ENCODE measurements at regions not wholly inside any gene's neighbourhood (a gene's known extent, or its start where the extent isn't known, plus 50 kb on each side); places are given as distances from the start of the nearest gene placed in this dataset.

DNA sequence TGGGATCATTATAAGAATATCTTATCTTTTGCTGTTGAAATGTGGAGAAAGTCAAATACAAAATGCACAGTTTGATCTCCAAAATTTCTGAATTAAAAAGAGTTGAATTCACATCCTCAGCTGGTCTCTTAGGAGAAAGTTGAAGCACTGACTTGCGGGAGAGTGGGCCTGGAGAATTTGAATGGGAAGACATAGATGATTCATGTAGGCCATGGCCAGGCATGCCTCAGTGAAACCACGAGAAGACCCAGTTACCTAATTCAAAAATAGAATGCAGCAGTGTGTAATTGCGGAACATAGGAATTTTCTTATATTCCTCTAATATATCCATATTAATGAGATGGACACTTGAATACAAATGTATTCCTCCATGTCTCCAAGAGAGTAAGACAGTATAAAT, 53.0 kb upstream of the DTNBP1 start:
- H3K9me3 ChIP-seq, result no peaks in the 10 kb centered on the region
- 55% methylated on average over 3 of the region's 3 CpGs for WGBS (ENCODE audit: low lambda C conversion rate)
- CTCF ChIA-PET, result interaction anchor here (1.4 kb wide), 1 partner anchor 16 kb away, joined by 3 read pairs; no protein-coding TSS in a partner anchor

More for the DNA sequence above, 53.0 kb upstream of the DTNBP1 start:
- H2AFZ ChIP-seq (ENCODE audit: low read depth), result no peak overlapping the region
- no peaks in the 10 kb centered on the region for H3K79me2 ChIP-seq (ENCODE audit: insufficient read depth)
- H3K9ac ChIP-seq, result no peak overlapping the region
- POLR2A ChIA-PET, result no interaction called here
- H3K4me3 ChIP-seq (ENCODE audit: low read depth in 2 of 2, low read length in 1 of 2), result no peak overlapping the region
- DNase-seq, result no peak
- no peaks in the 10 kb centered on the region for H3K4me1 ChIP-seq (ENCODE audit: control insufficient read depth in 1 of 2, insufficient read depth in 2 of 2, low read depth in 1 of 2, low read length in 1 of 2)
- TF ChIP-seq EP300 (IDR thresholded peaks at IDR 0.05; ENCODE audit: borderline replicate concordance in 1 of 2, low read depth in 1 of 2, low read length in 1 of 2) (no peak), GABPA (IDR thresholded peaks at IDR 0.05; ENCODE audit: low read depth) (no peak), YY1 (IDR thresholded peaks at IDR 0.05; ENCODE audit: low read depth) (no peak), TAF1 (IDR thresholded peaks at IDR 0.05; ENCODE audit: borderline replicate concordance, low read depth, low read length) (no peak), RCOR1 (IDR thresholded peaks at IDR 0.05; ENCODE audit: low read length) (no peak), SMC3 (IDR thresholded peaks at IDR 0.05; ENCODE audit: low read depth, low read length) (no peak), RFX5 (IDR thresholded peaks at IDR 0.05; ENCODE audit: low read length) (no peak), SIN3A (IDR thresholded peaks at IDR 0.05; ENCODE audit: borderline replicate concordance, low read depth, low read length) (no peak), ZBTB33 (IDR thresholded peaks at IDR 0.05; ENCODE audit: borderline replicate concordance, low read depth) (no peak), TCF12 (IDR thresholded peaks at IDR 0.05) (no peak), POLR2AphosphoS5 (IDR thresholded peaks at IDR 0.05; ENCODE audit: low read depth, low read length) (no peak), JUND (IDR thresholded peaks at IDR 0.05) (no peak), TEAD4 (IDR thresholded peaks at IDR 0.05; ENCODE audit: borderline replicate concordance, insufficient read depth) (no peak), RAD21 (IDR thresholded peaks at IDR 0.05; ENCODE audit: low read length) (no peak), CHD2 (IDR thresholded peaks at IDR 0.05; ENCODE audit: low read length, partially characterized antibody) (no peak)
- TF ChIP-seq, protein P1, sequence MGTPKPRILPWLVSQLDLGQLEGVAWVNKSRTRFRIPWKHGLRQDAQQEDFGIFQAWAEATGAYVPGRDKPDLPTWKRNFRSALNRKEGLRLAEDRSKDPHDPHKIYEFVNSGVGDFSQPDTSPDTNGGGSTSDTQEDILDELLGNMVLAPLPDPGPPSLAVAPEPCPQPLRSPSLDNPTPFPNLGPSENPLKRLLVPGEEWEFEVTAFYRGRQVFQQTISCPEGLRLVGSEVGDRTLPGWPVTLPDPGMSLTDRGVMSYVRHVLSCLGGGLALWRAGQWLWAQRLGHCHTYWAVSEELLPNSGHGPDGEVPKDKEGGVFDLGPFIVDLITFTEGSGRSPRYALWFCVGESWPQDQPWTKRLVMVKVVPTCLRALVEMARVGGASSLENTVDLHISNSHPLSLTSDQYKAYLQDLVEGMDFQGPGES (IDR thresholded peaks at IDR 0.05; ENCODE audit: low read depth, low read length), result no peak
- TF ChIP-seq, protein P2, sequence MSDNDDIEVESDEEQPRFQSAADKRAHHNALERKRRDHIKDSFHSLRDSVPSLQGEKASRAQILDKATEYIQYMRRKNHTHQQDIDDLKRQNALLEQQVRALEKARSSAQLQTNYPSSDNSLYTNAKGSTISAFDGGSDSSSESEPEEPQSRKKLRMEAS (IDR thresholded peaks at IDR 0.05; ENCODE audit: low read depth), result no peak
- TF ChIP-seq, protein P3, sequence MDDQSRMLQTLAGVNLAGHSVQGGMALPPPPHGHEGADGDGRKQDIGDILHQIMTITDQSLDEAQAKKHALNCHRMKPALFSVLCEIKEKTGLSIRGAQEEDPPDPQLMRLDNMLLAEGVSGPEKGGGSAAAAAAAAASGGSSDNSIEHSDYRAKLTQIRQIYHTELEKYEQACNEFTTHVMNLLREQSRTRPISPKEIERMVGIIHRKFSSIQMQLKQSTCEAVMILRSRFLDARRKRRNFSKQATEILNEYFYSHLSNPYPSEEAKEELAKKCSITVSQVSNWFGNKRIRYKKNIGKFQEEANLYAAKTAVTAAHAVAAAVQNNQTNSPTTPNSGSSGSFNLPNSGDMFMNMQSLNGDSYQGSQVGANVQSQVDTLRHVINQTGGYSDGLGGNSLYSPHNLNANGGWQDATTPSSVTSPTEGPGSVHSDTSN (IDR thresholded peaks at IDR 0.05), result no peak
- H3K36me3 ChIP-seq (replicated peaks in 1 of 2; ENCODE audit: control insufficient read depth in 1 of 2, insufficient read depth in 2 of 2, low read length in 1 of 2), result no peaks in the 10 kb centered on the region
- H3F3A ChIP-seq (replicated peaks; ENCODE audit: insufficient read depth), result no peaks in the 10 kb centered on the region
- no peaks in the 10 kb centered on the region for H4K20me1 ChIP-seq (ENCODE audit: insufficient read depth)
- H3K9me2 ChIP-seq, result no peaks in the 10 kb centered on the region
- H3K27me3 ChIP-seq (ENCODE audit: insufficient read depth), result no peaks in the 10 kb centered on the region
- H3K4me2 ChIP-seq, result no peak overlapping the region
- no peak overlapping the region for H3K27ac ChIP-seq (ENCODE audit: low read depth in 2 of 2, low read length in 1 of 2)
